ENCODE measurements at regions not wholly inside any gene's neighbourhood (a gene's known extent, or its start where the extent isn't known, plus 50 kb on each side); places are given as distances from the start of the nearest gene placed in this dataset.

DNA sequence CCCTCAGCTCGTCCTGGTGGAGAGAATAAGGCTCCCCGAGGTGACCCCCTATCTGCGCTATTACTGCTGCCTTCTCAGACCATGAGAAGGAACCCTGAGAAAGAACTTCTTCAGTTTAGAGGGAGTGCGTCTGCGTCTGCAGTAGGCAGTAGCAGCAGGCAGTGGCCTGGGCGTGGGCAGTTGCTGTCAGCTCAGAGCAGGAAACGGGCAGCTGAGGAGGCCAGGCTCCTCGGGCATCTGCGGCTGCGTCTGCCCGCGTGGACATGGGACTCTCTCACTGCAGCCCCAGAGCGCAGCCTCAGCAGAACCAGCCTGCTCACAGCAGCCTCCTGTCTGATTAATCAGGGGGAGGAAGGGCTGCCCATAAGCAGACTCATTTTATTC is 49.8 kb upstream of the FCN1 start:
- Histone ChIP-seq H3K27me3 (ENCODE audit: control insufficient read depth, insufficient read depth, low read length) (no peaks in the 10 kb centered on the region), H3K4me3 (ENCODE audit: low read depth, low read length) (no peak overlapping the region), H3K36me3 (ENCODE audit: control insufficient read depth, insufficient read depth, low read length) (no peaks in the 10 kb centered on the region)
- no peak for DNase-seq (ENCODE audit: low read depth)
- POLR2A ChIA-PET = no interaction called here
- TF ChIP-seq, protein P1, sequence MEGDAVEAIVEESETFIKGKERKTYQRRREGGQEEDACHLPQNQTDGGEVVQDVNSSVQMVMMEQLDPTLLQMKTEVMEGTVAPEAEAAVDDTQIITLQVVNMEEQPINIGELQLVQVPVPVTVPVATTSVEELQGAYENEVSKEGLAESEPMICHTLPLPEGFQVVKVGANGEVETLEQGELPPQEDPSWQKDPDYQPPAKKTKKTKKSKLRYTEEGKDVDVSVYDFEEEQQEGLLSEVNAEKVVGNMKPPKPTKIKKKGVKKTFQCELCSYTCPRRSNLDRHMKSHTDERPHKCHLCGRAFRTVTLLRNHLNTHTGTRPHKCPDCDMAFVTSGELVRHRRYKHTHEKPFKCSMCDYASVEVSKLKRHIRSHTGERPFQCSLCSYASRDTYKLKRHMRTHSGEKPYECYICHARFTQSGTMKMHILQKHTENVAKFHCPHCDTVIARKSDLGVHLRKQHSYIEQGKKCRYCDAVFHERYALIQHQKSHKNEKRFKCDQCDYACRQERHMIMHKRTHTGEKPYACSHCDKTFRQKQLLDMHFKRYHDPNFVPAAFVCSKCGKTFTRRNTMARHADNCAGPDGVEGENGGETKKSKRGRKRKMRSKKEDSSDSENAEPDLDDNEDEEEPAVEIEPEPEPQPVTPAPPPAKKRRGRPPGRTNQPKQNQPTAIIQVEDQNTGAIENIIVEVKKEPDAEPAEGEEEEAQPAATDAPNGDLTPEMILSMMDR (IDR thresholded peaks at IDR 0.05; ENCODE audit: insufficient read depth, low read depth, low read length) = no peak
- CTCF ChIA-PET = no interaction called here

DNA sequence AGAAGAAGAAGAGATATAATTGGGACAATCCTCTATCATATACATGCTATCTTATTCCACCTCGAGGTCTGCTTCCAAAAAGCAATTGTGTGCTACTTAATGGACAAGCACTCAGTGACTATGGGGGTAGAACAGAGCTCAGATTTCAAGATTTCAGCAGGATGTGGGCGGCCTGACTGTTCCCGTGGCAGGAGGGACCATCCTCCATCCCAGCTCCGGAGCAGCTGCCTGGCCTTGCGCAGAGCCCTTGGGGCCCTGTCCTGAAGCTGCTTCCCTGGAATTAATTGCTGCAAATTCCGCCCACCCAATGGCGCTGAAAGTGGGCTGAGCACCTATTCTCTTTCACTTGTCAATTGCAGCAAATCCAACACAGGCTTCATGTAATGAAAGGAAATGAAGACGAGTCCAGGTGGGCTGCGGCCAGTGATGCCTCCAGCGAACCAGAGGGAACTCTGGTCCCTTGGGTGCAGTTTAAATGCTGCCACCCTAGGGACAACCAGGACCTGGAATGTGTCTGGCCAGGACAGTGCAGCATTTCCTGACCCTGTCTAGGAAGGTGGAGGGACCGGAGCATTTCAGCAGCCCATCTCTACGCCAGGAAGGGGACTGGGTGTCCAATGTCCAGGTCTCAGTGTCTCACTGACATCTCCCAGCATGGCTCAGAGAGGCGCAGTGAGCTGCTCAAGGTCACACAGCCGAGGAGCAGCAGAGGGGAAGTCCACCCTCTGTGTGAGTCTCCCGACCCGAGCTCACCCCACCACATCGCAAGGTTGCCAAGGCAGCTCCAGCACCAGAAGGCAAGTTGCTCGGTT is 50.5 kb upstream of the FCN1 start:
- H3K4me3 ChIP-seq (ENCODE audit: low read depth, low read length) = no peak overlapping the region
- TF ChIP-seq, protein P1 (IDR thresholded peaks at IDR 0.05; ENCODE audit: insufficient read depth, low read depth, low read length) = no peak
- no peaks in the 10 kb centered on the region; the same call in 1 of the 2 replicates for H3K27me3 ChIP-seq (ENCODE audit: control insufficient read depth, insufficient read depth, low read length)
- no peak for DNase-seq (ENCODE audit: low read depth)
- H3K36me3 ChIP-seq (ENCODE audit: control insufficient read depth, insufficient read depth, low read length) = no peaks in the 10 kb centered on the region
- POLR2A ChIA-PET = no interaction called here
- CTCF ChIA-PET = no interaction called here

DNA sequence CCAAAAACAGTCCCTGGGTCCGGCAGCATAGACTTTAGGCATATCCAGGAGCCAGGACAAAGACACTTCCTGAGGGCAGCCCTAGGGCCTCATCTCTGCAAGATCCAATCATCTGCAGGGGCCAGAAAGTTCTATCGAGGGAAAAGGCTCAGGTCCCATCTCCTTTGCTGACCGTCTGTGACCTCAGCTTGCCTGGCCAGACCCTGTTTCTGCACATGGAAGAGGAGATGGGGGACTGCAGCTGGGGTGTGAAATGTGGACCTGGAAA is 51.0 kb upstream of the FCN1 start:
- ChIA-PET POLR2A (no interaction called here), CTCF (no interaction called here)
- TF ChIP-seq, protein P1 (IDR thresholded peaks at IDR 0.05; ENCODE audit: insufficient read depth, low read depth, low read length) = no peak
- Histone ChIP-seq H3K36me3 (ENCODE audit: control insufficient read depth, insufficient read depth, low read length) (no peaks in the 10 kb centered on the region), H3K27me3 (ENCODE audit: control insufficient read depth, insufficient read depth, low read length) (no peaks in the 10 kb centered on the region; the same call in 1 of the 2 replicates), H3K4me3 (ENCODE audit: low read depth, low read length) (no peak overlapping the region)
- DNase-seq (ENCODE audit: low read depth) = no peak

DNA sequence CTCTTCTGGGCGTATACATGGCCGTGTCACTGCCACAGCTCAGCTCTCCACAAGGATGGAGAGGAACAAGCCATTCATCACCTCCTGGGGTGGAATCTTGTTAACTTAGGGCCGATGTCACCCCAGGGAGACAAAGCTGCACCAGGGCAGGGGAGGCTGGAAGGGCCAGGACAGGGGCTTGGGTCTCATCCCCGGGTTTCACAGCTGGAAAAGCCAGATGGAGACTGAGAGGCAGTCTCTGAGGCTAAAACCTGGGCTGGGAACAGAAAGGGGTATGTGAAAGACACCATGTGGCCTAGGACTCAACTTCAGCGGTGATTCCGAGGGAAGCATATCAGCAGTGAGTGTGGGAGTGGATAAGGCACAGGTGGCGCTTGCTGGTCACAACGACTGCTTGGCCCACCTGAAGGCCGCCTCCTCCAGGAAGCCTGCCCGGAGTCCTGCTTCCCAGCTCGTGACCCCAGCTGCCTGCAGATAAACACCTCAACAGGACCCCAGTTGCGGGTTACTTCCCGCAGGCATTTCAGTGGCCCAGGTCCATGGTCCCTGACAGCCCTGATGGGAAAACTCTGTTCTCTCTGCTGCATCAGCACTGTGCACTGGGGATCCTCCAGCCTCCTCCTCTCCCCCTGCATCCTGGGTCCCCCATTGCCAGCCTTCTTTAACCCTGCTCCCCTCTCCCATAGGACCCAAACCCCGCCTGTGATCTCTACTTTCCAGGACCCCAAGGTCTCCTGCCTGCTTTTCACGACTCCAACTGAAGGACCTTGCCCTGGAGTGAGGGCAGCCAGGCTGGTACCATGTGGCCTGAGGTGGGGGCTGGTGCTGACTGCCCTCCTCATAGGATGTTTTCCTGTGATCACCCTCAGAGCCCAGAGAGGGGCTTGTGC is 51.7 kb upstream of the FCN1 start:
- CTCF ChIA-PET = no interaction called here
- Histone ChIP-seq H3K27me3 (ENCODE audit: control insufficient read depth, insufficient read depth, low read length) (no peaks in the 10 kb centered on the region; the same call in 1 of the 2 replicates), H3K36me3 (ENCODE audit: control insufficient read depth, insufficient read depth, low read length) (no peaks in the 10 kb centered on the region), H3K4me3 (ENCODE audit: low read depth, low read length) (no peak overlapping the region)
- DNase-seq (ENCODE audit: low read depth) = no peak
- POLR2A ChIA-PET = no interaction called here
- TF ChIP-seq, protein P1 (IDR thresholded peaks at IDR 0.05; ENCODE audit: insufficient read depth, low read depth, low read length) = no peak

DNA sequence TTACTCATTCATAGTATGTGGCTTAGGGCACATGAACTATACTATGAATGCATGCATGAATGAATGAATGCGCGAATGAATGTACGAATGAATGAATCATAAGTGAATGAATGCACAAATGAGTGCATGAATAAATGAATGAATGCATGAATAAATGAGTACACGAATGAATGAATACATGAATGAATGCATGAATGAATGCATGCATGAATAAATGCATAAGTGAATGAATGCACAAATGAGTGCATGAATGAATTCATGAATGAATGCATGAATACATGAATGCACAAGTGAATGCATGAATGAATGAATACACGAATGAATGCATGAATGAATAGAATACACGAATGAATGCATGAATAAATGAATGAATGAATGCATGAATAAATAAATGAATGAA is 52.5 kb upstream of the FCN1 start:
- POLR2A ChIA-PET = no interaction called here
- no peak for DNase-seq (ENCODE audit: low read depth)
- no peak overlapping the region for H3K4me3 ChIP-seq (ENCODE audit: low read depth, low read length)
- no peaks in the 10 kb centered on the region; the same call in 1 of the 2 replicates for H3K27me3 ChIP-seq (ENCODE audit: control insufficient read depth, insufficient read depth, low read length)
- TF ChIP-seq, protein P1 (IDR thresholded peaks at IDR 0.05; ENCODE audit: insufficient read depth, low read depth, low read length) = no peak
- CTCF ChIA-PET = no interaction called here
- H3K36me3 ChIP-seq (ENCODE audit: control insufficient read depth, insufficient read depth, low read length) = no peaks in the 10 kb centered on the region
